Body of pancreas (tissue), 4 donors: ENCODE measurements at regions not wholly inside any gene's neighbourhood (a gene's known extent, or its start where the extent isn't known, plus 50 kb on each side); places are given as distances from the start of the nearest gene placed in this dataset.

Source experiments
- POLR2A ChIP-seq, 3 donors: fragments of 450-650 bp; IDR thresholded peaks; one replicate each; pipeline ENCODE4 v1.6.1; 2016; ENCODE audit warnings: antibody characterized with exemption in 3 of 3, mild to moderate bottlenecking in 2 of 3
- TF ChIP-seq, protein P1 (sequence below), 7 experiments: fragments of 450-650 bp in 4 of 7; fragments of 200-600 bp in 3 of 7; sonication (generic) in 3 of 7; IDR thresholded peaks; one replicate each; pipeline ENCODE4 v1.5.1; 2016 to 2019; ENCODE audit warnings: antibody characterized with exemption in 7 of 7

- TF ChIP-seq, protein P1, sequence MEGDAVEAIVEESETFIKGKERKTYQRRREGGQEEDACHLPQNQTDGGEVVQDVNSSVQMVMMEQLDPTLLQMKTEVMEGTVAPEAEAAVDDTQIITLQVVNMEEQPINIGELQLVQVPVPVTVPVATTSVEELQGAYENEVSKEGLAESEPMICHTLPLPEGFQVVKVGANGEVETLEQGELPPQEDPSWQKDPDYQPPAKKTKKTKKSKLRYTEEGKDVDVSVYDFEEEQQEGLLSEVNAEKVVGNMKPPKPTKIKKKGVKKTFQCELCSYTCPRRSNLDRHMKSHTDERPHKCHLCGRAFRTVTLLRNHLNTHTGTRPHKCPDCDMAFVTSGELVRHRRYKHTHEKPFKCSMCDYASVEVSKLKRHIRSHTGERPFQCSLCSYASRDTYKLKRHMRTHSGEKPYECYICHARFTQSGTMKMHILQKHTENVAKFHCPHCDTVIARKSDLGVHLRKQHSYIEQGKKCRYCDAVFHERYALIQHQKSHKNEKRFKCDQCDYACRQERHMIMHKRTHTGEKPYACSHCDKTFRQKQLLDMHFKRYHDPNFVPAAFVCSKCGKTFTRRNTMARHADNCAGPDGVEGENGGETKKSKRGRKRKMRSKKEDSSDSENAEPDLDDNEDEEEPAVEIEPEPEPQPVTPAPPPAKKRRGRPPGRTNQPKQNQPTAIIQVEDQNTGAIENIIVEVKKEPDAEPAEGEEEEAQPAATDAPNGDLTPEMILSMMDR (IDR thresholded peaks at IDR 0.05): no peak
- TF ChIP-seq POLR2A (IDR thresholded peaks at IDR 0.05): no peak
These were observed 107.7 kb upstream of the PPP2R5A start for GRCh38 chr1:212177542-212177941.
